K562 (cell line): ENCODE measurements at regions not wholly inside any gene's neighbourhood (a gene's known extent, or its start where the extent isn't known, plus 50 kb on each side); places are given as distances from the start of the nearest gene placed in this dataset.

Experiments used
- BCLAF1 ChIP-seq, 2 experiments: fragments of 450-650 bp in 1 of 2; IDR thresholded peaks; 2 replicates each; pipeline ENCODE4 v1.6.1; 2011 to 2017; ENCODE audit warnings: low read depth in 2 of 2, antibody characterized with exemption in 1 of 2, borderline replicate concordance in 1 of 2, low read length in 1 of 2, mild to moderate bottlenecking in 1 of 2, mixed read lengths in 1 of 2; ENCODE audit not compliant: control insufficient read depth in 1 of 2
- C11orf30 ChIP-seq: fragments of 450-650 bp; IDR thresholded peaks from 2 replicates; pipeline ENCODE4 v1.6.1; 2016; ENCODE audit warnings: low read depth, mild to moderate bottlenecking
- E4F1 ChIP-seq: fragments of 250-450 bp; sonication (Bioruptor Pico); IDR thresholded peaks from 2 replicates; pipeline ENCODE4 v1.5.0; 2021; ENCODE audit warnings: mild to moderate bottlenecking, borderline replicate concordance
- GABPB2 ChIP-seq: fragments of 250-450 bp; sonication (Bioruptor Pico); conservative IDR thresholded peaks from 2 replicates; pipeline ENCODE4 v1.5.1; 2021; ENCODE audit warnings: mild to moderate bottlenecking
- IRF1 ChIP-seq: sonication (generic); formaldehyde crosslinking; IDR thresholded peaks from 2 replicates; pipeline ENCODE4 v1.8.0; 2022; ENCODE audit warnings: missing genetic modification reagents, mild to moderate bottlenecking, borderline replicate concordance
- MCM7 ChIP-seq, 2 experiments: fragments of 450-650 bp; IDR thresholded peaks; 2 replicates each; pipeline ENCODE4 v1.6.1; 2016 to 2018
- SMAD2 ChIP-seq: fragments of 150-350 bp; IDR thresholded peaks from 2 replicates; pipeline ENCODE4 v1.6.1; 2014; ENCODE audit warnings: low read depth, mild to moderate bottlenecking, low read length
- ZBTB40 ChIP-seq, 2 experiments: fragments of 450-650 bp in 1 of 2; sonication (generic) in 1 of 2; formaldehyde crosslinking in 1 of 2; IDR thresholded peaks; 2 replicates each; pipeline versions ENCODE4 v1.7.1 to v1.9.0; 2016 to 2022; ENCODE audit warnings: inconsistent platforms in 1 of 2, mild to moderate bottlenecking in 1 of 2, missing genetic modification reagents in 1 of 2
- ZNF57 ChIP-seq: fragments of 450-650 bp; formaldehyde crosslinking; IDR thresholded peaks from 2 replicates; pipeline ENCODE4 v1.4.0; 2020; ENCODE audit warnings: mild to moderate bottlenecking, moderate library complexity
- ZNF699 ChIP-seq: fragments of 250-450 bp; sonication (Bioruptor Pico); IDR thresholded peaks from 2 replicates; pipeline ENCODE4 v1.8.0; 2021; ENCODE audit warnings: mild to moderate bottlenecking, moderate library complexity; ENCODE audit not compliant: insufficient replicate concordance

- TF ChIP-seq ZBTB40 (IDR thresholded peaks at IDR 0.05) (no peak), ZBTB40 (CRISPR knock-in tag; IDR thresholded peaks at IDR 0.05) (no peak), BCLAF1 (IDR thresholded peaks at IDR 0.05; ENCODE audit: borderline replicate concordance in 1 of 2, control insufficient read depth in 1 of 2, low read depth in 2 of 2, low read length in 1 of 2) (no peak), E4F1 (CRISPR knock-in tag) (no peak), ZNF699 (no peak), GABPB2 (CRISPR knock-in tag) (no peak), MCM7 (IDR thresholded peaks at IDR 0.05) (no peak), IRF1 (CRISPR knock-in tag) (no peak), C11orf30 (no peak), SMAD2 (no peak), ZNF57 (no peak)
Measured at GRCh38 chr6:16004934-16005679, 123.8 kb upstream of the MYLIP start (continued).
